GM19328 (cell line): ENCODE measurements at regions not wholly inside any gene's neighbourhood (a gene's known extent, or its start where the extent isn't known, plus 50 kb on each side); places are given as distances from the start of the nearest gene placed in this dataset.

ENCODE experiments used
- ATAC-seq: cut with Tn5 transposase; IDR thresholded peaks from one replicate; pipeline ENCODE4 v1.9.1; 2021; ENCODE audit warnings: mild to moderate bottlenecking, moderate library complexity; ENCODE audit not compliant: unreplicated experiment

- no peak for ATAC-seq
These were observed 277.3 kb upstream of the SEMA3D start for GRCh38 chr7:85464042-85464651.

GRCh38 chr7:85462671-85463070 is 275.8 kb upstream of the SEMA3D start:
- ATAC-seq, result no peak

GRCh38 chr7:85457911-85458310 is 271.1 kb upstream of the SEMA3D start:
- no peak for ATAC-seq

GRCh38 chr7:85456254-85456653 is 269.4 kb upstream of the SEMA3D start:
- ATAC-seq, result no peak

- no peak for ATAC-seq
These were observed 268.0 kb upstream of the SEMA3D start for GRCh38 chr7:85454904-85455303.

- no peak for ATAC-seq
These were observed 265.8 kb upstream of the SEMA3D start for GRCh38 chr7:85452674-85453073.

- ATAC-seq, result no peak
These were observed 262.6 kb upstream of the SEMA3D start for GRCh38 chr7:85449478-85449877.

GRCh38 chr7:85447004-85447403 is 260.1 kb upstream of the SEMA3D start:
- no peak for ATAC-seq

GRCh38 chr7:85426487-85426960 is 239.7 kb upstream of the SEMA3D start:
- ATAC-seq, result no peak

GRCh38 chr7:85424298-85424697 is 237.4 kb upstream of the SEMA3D start:
- ATAC-seq, result no peak

GRCh38 chr7:85423209-85423895 is 236.5 kb upstream of the SEMA3D start:
- ATAC-seq, result no peak

- no peak for ATAC-seq
These were observed 228.9 kb upstream of the SEMA3D start for GRCh38 chr7:85415743-85416142.

GRCh38 chr7:85413718-85414117 is 226.9 kb upstream of the SEMA3D start:
- no peak for ATAC-seq

GRCh38 chr7:85412912-85413311 is 226.1 kb upstream of the SEMA3D start:
- no peak for ATAC-seq

GRCh38 chr7:85407391-85407790 is 220.5 kb upstream of the SEMA3D start:
- ATAC-seq, result no peak

GRCh38 chr7:85405016-85405902 is 218.4 kb upstream of the SEMA3D start:
- no peak for ATAC-seq

GRCh38 chr7:85396676-85397075 is 209.8 kb upstream of the SEMA3D start:
- ATAC-seq, result no peak

GRCh38 chr7:85392789-85393188 is 205.9 kb upstream of the SEMA3D start:
- ATAC-seq, result no peak

GRCh38 chr7:85392326-85392725 is 205.5 kb upstream of the SEMA3D start:
- ATAC-seq, result no peak

GRCh38 chr7:85386460-85386859 is 199.6 kb upstream of the SEMA3D start:
- ATAC-seq, result no peak

GRCh38 chr7:85384392-85384791 is 197.5 kb upstream of the SEMA3D start:
- ATAC-seq, result no peak

GRCh38 chr7:85381212-85381611 is 194.4 kb upstream of the SEMA3D start:
- ATAC-seq, result no peak
